Gastrocnemius medialis (tissue), 4 donors: ENCODE measurements at regions not wholly inside any gene's neighbourhood (a gene's known extent, or its start where the extent isn't known, plus 50 kb on each side); places are given as distances from the start of the nearest gene placed in this dataset.

Experiments used
- POLR2A ChIP-seq, 2 donors: fragments of 450-650 bp; IDR thresholded peaks; one replicate each; pipeline ENCODE4 v1.6.1; 2017; ENCODE audit warnings: antibody characterized with exemption in 2 of 2, mild to moderate bottlenecking in 2 of 2, moderate library complexity in 2 of 2
- TF ChIP-seq, protein P1 (sequence below), 5 experiments: fragments of 450-650 bp in 3 of 5; fragments of 200-600 bp in 2 of 5; sonication (generic) in 2 of 5; IDR thresholded peaks in 4 of 5; conservative IDR thresholded peaks in 1 of 5; 1 replicate in 4 of 5; 2 replicates in 1 of 5; pipeline ENCODE4 v1.5.1; 2016 to 2019; ENCODE audit warnings: antibody characterized with exemption in 5 of 5, mild to moderate bottlenecking in 3 of 5, moderate library complexity in 3 of 5

DNA sequence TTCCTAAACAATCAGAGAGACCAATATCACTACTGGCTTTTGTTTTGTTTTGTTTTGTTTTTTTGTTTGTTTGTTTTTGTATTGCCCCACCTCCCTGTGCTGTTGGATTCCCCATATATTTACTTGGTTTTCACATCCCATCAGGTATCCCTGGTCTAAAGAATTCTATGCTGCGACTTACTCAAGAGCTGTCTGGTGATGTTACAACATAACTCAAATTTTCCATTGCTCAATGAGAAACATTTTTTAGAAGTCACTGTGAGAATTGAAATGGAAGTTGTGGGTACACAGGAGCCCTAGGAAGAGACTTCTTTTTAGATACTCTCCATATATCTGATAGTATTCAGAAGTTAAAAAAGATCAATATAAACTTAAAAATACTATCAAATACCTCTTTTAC is 181.4 kb downstream of the KLF5 start:
- TF ChIP-seq, protein P1, sequence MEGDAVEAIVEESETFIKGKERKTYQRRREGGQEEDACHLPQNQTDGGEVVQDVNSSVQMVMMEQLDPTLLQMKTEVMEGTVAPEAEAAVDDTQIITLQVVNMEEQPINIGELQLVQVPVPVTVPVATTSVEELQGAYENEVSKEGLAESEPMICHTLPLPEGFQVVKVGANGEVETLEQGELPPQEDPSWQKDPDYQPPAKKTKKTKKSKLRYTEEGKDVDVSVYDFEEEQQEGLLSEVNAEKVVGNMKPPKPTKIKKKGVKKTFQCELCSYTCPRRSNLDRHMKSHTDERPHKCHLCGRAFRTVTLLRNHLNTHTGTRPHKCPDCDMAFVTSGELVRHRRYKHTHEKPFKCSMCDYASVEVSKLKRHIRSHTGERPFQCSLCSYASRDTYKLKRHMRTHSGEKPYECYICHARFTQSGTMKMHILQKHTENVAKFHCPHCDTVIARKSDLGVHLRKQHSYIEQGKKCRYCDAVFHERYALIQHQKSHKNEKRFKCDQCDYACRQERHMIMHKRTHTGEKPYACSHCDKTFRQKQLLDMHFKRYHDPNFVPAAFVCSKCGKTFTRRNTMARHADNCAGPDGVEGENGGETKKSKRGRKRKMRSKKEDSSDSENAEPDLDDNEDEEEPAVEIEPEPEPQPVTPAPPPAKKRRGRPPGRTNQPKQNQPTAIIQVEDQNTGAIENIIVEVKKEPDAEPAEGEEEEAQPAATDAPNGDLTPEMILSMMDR (IDR thresholded peaks at IDR 0.05 in 4 of 5, conservative IDR thresholded peaks at IDR 0.05 in 1 of 5) = no peak
- no peak for TF ChIP-seq POLR2A (IDR thresholded peaks at IDR 0.05)
